ENCODE measurements at regions not wholly inside any gene's neighbourhood (a gene's known extent, or its start where the extent isn't known, plus 50 kb on each side); places are given as distances from the start of the nearest gene placed in this dataset.
"Not testable (repeated sequence)": the region's sequence is repeated elsewhere in the genome, so short reads cannot be mapped to it uniquely, and the experiment has no call there.

DNA sequence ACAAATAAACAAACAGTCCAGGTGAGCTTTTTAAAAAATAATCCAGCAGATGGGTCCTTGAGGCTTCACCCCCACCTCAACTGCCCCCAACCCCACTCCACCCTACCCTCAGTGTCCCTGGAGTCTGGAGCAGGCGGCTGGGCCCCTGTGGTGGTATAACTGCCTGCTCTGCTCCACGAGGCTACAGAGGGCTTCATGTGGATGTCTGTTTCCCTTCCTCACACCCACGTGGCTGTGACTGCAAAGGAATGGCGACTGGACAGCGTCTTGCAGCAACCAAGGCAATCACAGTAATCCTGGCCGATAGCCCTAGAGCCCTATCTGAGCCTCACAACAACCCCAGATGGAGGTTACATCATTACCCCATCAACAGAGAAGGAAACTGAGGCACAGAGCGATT, 76.5 kb downstream of the SLC2A10 start:
- no peaks in the 10 kb centered on the region for H3K4me1 ChIP-seq (ENCODE audit: control insufficient read depth, insufficient read depth, low read length)
- H3K27me3 ChIP-seq (ENCODE audit: control insufficient read depth, insufficient read depth, low read length): no peaks in the 10 kb centered on the region
- no peaks in the 10 kb centered on the region for H3K36me3 ChIP-seq (ENCODE audit: control insufficient read depth, insufficient read depth, low read length)
- H3K27ac ChIP-seq (ENCODE audit: low read depth, low read length): no peak overlapping the region
- H3K4me3 ChIP-seq (ENCODE audit: low read depth, low read length): no peak overlapping the region
- no peak overlapping the region for H3K9ac ChIP-seq (ENCODE audit: low read depth, low read length)
- no peaks in the 10 kb centered on the region for H3K9me3 ChIP-seq (ENCODE audit: control insufficient read depth, insufficient read depth, low read length)

GRCh38 chr20:46786566-46786965, 77.1 kb downstream of the SLC2A10 start:
- Histone ChIP-seq H3K27me3 (ENCODE audit: control insufficient read depth, insufficient read depth, low read length) (no peaks in the 10 kb centered on the region), H3K4me1 (ENCODE audit: control insufficient read depth, insufficient read depth, low read length) (no peaks in the 10 kb centered on the region), H3K36me3 (ENCODE audit: control insufficient read depth, insufficient read depth, low read length) (no peaks in the 10 kb centered on the region), H3K9ac (ENCODE audit: low read depth, low read length) (no peak overlapping the region), H3K9me3 (ENCODE audit: control insufficient read depth, insufficient read depth, low read length) (no peaks in the 10 kb centered on the region), H3K4me3 (ENCODE audit: low read depth, low read length) (no peak overlapping the region), H3K27ac (ENCODE audit: low read depth, low read length) (no peak overlapping the region)

DNA sequence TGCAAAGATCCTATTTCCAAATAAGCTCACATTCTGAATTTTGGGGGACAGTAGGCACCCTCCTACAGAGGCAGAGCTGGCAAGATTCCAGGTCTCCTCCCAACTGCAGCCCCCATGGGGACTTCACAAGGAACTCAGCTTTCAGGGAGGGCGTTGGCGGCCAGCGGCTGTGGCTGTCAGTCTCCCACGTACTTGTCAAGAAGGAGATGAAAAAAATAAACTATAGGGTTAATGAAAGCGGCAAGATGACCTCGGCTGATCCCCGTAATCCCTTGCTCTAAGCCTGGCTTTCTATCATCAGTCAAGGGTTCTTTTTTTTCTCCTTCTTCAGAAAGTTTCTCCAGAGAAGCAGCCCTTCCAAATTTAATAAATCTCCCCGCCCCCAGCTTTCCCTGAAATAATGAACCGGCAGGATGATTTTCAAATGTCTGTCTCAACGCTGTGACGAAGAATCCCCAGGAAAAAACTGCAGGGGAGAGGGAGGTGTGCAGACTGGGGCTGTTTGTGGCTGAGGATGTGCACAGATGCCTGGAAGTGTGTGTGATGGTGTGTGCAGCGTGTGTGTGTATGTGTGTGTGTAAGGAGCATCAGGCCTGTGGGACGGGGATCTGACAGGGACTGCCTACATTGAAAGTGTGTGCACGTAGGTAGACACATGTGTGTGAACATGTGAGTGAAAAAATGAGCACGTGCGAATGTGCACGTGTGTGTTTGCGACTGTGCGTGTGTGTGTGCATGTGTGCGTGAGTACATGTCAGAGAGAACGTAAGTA, 78.7 kb downstream of the SLC2A10 start:
- Histone ChIP-seq H3K27me3 (ENCODE audit: control insufficient read depth, insufficient read depth, low read length) (no peaks in the 10 kb centered on the region), H3K4me1 (ENCODE audit: control insufficient read depth, insufficient read depth, low read length) (no peaks in the 10 kb centered on the region), H3K9me3 (ENCODE audit: control insufficient read depth, insufficient read depth, low read length) (no peaks in the 10 kb centered on the region), H3K9ac (ENCODE audit: low read depth, low read length) (no peak overlapping the region), H3K4me3 (ENCODE audit: low read depth, low read length) (no peak overlapping the region), H3K36me3 (ENCODE audit: control insufficient read depth, insufficient read depth, low read length) (no peaks in the 10 kb centered on the region), H3K27ac (ENCODE audit: low read depth, low read length) (no peak overlapping the region)

DNA sequence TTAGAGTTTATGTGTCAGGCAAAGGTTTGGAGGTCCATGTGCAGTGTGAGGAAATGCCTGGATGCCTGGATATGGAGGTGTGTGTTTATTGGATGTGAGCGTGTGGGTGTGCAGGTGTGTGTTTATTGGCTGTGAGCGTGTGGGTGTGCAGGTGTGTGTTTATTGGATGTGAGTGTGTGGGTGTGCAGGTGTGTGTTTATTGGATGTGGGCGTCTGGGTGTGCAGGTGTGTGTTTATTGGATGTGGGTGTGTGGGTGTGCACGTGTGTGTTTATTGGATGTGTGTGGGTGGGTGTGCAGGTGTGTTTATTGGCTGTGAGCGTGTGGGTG, 79.3 kb downstream of the SLC2A10 start:
- not testable (repeated sequence) for H3K27me3 ChIP-seq (ENCODE audit: control insufficient read depth, insufficient read depth, low read length); H3K36me3 ChIP-seq (ENCODE audit: control insufficient read depth, insufficient read depth, low read length); H3K4me1 ChIP-seq (ENCODE audit: control insufficient read depth, insufficient read depth, low read length); H3K27ac ChIP-seq (ENCODE audit: low read depth, low read length); H3K9ac ChIP-seq (ENCODE audit: low read depth, low read length); H3K4me3 ChIP-seq (ENCODE audit: low read depth, low read length); H3K9me3 ChIP-seq (ENCODE audit: control insufficient read depth, insufficient read depth, low read length)

- Histone ChIP-seq H3K4me1 (ENCODE audit: control insufficient read depth, insufficient read depth, low read length) (no peaks in the 10 kb centered on the region), H3K36me3 (ENCODE audit: control insufficient read depth, insufficient read depth, low read length) (no peaks in the 10 kb centered on the region), H3K9ac (ENCODE audit: low read depth, low read length) (no peak overlapping the region), H3K27ac (ENCODE audit: low read depth, low read length) (no peak overlapping the region), H3K27me3 (ENCODE audit: control insufficient read depth, insufficient read depth, low read length) (no peaks in the 10 kb centered on the region), H3K9me3 (ENCODE audit: control insufficient read depth, insufficient read depth, low read length) (no peaks in the 10 kb centered on the region), H3K4me3 (ENCODE audit: low read depth, low read length) (no peak overlapping the region)
Observed at GRCh38 chr20:46789339-46790028, 80.0 kb downstream of the SLC2A10 start.

DNA sequence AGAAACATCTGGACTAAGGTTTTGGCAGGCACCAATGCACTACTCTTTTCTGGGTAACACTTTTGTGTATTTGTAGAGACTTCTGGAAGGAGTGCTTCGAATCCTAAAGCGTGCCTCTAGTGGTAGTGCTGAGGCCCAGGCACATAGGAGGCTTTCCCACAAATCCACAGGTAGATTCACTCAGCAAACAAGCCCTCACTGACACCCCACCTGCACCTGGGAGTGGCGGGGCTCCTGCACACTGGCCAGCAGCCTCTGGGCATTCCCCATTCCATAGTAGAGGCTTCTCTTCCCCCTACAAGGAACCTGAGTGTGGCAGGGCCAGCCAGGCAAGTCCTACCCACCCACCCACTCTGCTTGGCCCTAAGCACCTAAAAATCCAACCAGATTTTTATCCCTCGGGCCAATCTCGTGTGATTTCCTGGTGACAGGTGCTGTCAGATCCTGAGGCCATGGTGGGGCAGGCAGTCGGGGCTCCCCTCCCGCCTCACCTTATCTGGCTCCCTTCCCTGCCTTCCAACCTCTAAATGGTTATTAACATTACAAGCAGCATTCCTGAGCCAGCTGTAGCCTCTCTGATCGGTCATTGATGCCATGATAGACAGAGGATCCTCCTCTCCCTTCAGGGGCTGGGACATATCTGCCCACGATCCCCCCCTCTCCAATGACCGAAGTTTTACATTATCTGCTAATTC, 82.4 kb downstream of the SLC2A10 start:
- Histone ChIP-seq H3K4me1 (ENCODE audit: control insufficient read depth, insufficient read depth, low read length) (no peaks in the 10 kb centered on the region), H3K27ac (ENCODE audit: low read depth, low read length) (no peak overlapping the region), H3K9ac (ENCODE audit: low read depth, low read length) (no peak overlapping the region), H3K9me3 (ENCODE audit: control insufficient read depth, insufficient read depth, low read length) (no peaks in the 10 kb centered on the region), H3K36me3 (ENCODE audit: control insufficient read depth, insufficient read depth, low read length) (no peaks in the 10 kb centered on the region), H3K4me3 (ENCODE audit: low read depth, low read length) (no peak overlapping the region), H3K27me3 (ENCODE audit: control insufficient read depth, insufficient read depth, low read length) (no peaks in the 10 kb centered on the region)

- Histone ChIP-seq H3K4me3 (ENCODE audit: low read depth, low read length) (no peak overlapping the region), H3K9ac (ENCODE audit: low read depth, low read length) (no peak overlapping the region), H3K36me3 (ENCODE audit: control insufficient read depth, insufficient read depth, low read length) (no peaks in the 10 kb centered on the region), H3K27me3 (ENCODE audit: control insufficient read depth, insufficient read depth, low read length) (no peaks in the 10 kb centered on the region), H3K27ac (ENCODE audit: low read depth, low read length) (no peak overlapping the region), H3K9me3 (ENCODE audit: control insufficient read depth, insufficient read depth, low read length) (no peaks in the 10 kb centered on the region), H3K4me1 (ENCODE audit: control insufficient read depth, insufficient read depth, low read length) (no peaks in the 10 kb centered on the region)
Observed at GRCh38 chr20:46797206-46797605, 87.8 kb downstream of the SLC2A10 start.

DNA sequence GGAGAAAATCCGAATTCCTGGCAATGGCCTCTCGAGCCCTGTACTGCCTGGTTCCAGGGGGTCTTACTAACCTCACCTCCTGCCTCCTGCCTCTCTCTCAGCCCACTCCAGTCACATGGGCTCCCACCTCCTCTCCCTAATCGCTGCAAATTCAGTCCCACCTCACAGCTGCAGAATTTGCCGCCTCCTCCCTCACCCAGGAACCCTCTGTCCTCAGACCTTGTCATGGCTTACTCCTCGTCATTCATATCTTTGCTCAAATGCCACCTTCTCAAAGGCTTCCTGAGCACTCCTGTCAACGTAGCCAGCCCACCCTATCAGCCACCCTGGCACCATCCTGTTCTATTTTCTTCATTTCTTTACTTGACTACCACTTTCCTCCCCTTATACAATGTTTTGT, 89.0 kb downstream of the SLC2A10 start:
- no peak overlapping the region for H3K27ac ChIP-seq (ENCODE audit: low read depth, low read length)
- H3K9ac ChIP-seq (ENCODE audit: low read depth, low read length): no peak overlapping the region
- no peaks in the 10 kb centered on the region for H3K4me1 ChIP-seq (ENCODE audit: control insufficient read depth, insufficient read depth, low read length)
- H3K4me3 ChIP-seq (ENCODE audit: low read depth, low read length): no peak overlapping the region
- H3K27me3 ChIP-seq (ENCODE audit: control insufficient read depth, insufficient read depth, low read length): no peaks in the 10 kb centered on the region
- H3K36me3 ChIP-seq (ENCODE audit: control insufficient read depth, insufficient read depth, low read length): no peaks in the 10 kb centered on the region
- H3K9me3 ChIP-seq (ENCODE audit: control insufficient read depth, insufficient read depth, low read length): no peaks in the 10 kb centered on the region

DNA sequence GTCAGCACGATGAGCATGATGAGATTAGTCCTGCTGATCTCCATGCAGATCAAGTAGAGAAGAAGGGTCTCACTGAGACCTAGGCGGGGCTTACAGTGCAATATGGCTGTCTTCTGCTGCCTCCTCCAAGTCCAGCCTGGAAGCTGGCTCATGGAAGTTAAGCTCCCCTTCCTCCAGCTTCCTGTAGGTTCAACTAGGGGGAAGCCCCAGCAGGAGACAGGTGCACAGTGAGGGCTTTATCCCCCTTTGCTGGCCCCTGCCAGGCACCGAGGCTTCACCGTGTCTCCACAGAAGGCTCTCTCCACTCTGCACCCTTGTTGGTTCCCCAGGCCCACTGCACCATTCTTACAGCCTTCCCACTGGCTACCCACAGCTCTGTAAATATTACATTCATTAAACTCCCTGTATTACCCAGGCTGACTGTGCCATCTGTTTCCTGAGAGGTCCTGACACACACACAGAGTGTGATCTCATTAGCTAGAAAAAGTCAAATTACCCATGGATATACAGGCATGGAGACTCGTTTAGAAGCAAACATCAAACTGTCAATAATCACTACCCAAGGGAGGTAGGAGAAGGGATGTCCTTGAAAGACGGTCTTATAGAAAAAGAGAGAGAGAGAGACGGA, 90.4 kb downstream of the SLC2A10 start:
- no peaks in the 10 kb centered on the region for H3K27me3 ChIP-seq (ENCODE audit: control insufficient read depth, insufficient read depth, low read length)
- H3K36me3 ChIP-seq (ENCODE audit: control insufficient read depth, insufficient read depth, low read length): no peaks in the 10 kb centered on the region
- no peak overlapping the region for H3K4me3 ChIP-seq (ENCODE audit: low read depth, low read length)
- H3K4me1 ChIP-seq (ENCODE audit: control insufficient read depth, insufficient read depth, low read length): no peaks in the 10 kb centered on the region
- no peaks in the 10 kb centered on the region for H3K9me3 ChIP-seq (ENCODE audit: control insufficient read depth, insufficient read depth, low read length)
- H3K27ac ChIP-seq (ENCODE audit: low read depth, low read length): no peak overlapping the region
- H3K9ac ChIP-seq (ENCODE audit: low read depth, low read length): no peak overlapping the region

DNA sequence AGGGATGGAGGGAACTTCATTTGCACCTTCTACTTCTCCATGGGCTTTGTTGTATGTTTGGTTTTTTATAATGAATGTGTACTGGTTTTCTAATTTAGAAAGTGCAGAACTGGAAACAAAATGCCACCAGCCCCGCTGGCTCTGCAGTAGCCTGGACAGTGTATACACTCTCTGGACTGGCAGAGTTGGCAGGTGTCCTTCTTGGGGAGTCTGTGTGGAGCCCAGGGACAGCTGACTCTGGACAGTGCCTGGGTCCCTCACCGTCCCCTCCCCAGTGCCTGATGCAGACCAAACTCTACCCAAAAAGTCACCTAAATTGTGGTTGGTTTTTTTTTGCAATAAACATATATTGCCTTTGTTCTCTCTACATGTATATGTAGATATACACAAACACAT, 91.0 kb downstream of the SLC2A10 start:
- Histone ChIP-seq H3K27ac (ENCODE audit: low read depth, low read length) (no peak overlapping the region), H3K9ac (ENCODE audit: low read depth, low read length) (no peak overlapping the region), H3K36me3 (ENCODE audit: control insufficient read depth, insufficient read depth, low read length) (no peaks in the 10 kb centered on the region), H3K9me3 (ENCODE audit: control insufficient read depth, insufficient read depth, low read length) (no peaks in the 10 kb centered on the region), H3K4me3 (ENCODE audit: low read depth, low read length) (no peak overlapping the region), H3K27me3 (ENCODE audit: control insufficient read depth, insufficient read depth, low read length) (no peaks in the 10 kb centered on the region), H3K4me1 (ENCODE audit: control insufficient read depth, insufficient read depth, low read length) (no peaks in the 10 kb centered on the region)
